IPS-20b (cell line): ENCODE measurements at regions not wholly inside any gene's neighbourhood (a gene's known extent, or its start where the extent isn't known, plus 50 kb on each side); places are given as distances from the start of the nearest gene placed in this dataset.

Experiments used
- H3K27ac ChIP-seq: one replicate; pipeline ENCODE4 v1.5.1; 2013; ENCODE audit warnings: low read length
- H3K27me3 ChIP-seq: 2 replicates; pipeline ENCODE4 v1.6.1; 2013; ENCODE audit warnings: mild to moderate bottlenecking, low read length, inconsistent platforms; ENCODE audit not compliant: insufficient read depth
- H3K36me3 ChIP-seq: 2 replicates; pipeline ENCODE4 v1.6.1; 2013; ENCODE audit warnings: low read depth, mild to moderate bottlenecking, inconsistent platforms, low read length, moderate library complexity; ENCODE audit not compliant: insufficient read depth
- H3K4me1 ChIP-seq: 2 replicates; pipeline ENCODE4 v1.6.1; 2013; ENCODE audit warnings: mild to moderate bottlenecking, control low read depth, inconsistent platforms, low read length, moderate library complexity; ENCODE audit not compliant: insufficient read depth
- H3K4me3 ChIP-seq: 2 replicates; pipeline ENCODE4 v1.5.1; 2013; ENCODE audit warnings: mild to moderate bottlenecking, low read length, inconsistent platforms
- H3K9ac ChIP-seq: 2 replicates; pipeline ENCODE4 v1.6.1; 2013; ENCODE audit warnings: low read depth, mild to moderate bottlenecking, inconsistent platforms, low read length, moderate library complexity
- H3K9me3 ChIP-seq: 2 replicates; pipeline ENCODE4 v1.6.1; 2013; ENCODE audit warnings: mild to moderate bottlenecking, low read depth, low read length, inconsistent platforms; ENCODE audit not compliant: insufficient read depth

- Histone ChIP-seq H3K36me3 (no peaks in the 10 kb centered on the region), H3K4me1 (no peaks in the 10 kb centered on the region), H3K27me3 (no peaks in the 10 kb centered on the region), H3K9me3 (no peaks in the 10 kb centered on the region), H3K4me3 (no peak overlapping the region), H3K27ac (no peak overlapping the region), H3K9ac (no peak overlapping the region)
Observed at GRCh38 chr4:20433097-20433705, 181.5 kb downstream of the SLIT2 start.

GRCh38 chr4:20440170-20440569, 188.5 kb downstream of the SLIT2 start:
- Histone ChIP-seq H3K9ac (no peak overlapping the region), H3K9me3 (no peaks in the 10 kb centered on the region), H3K4me1 (no peaks in the 10 kb centered on the region), H3K4me3 (no peak overlapping the region), H3K27me3 (no peaks in the 10 kb centered on the region), H3K36me3 (no peaks in the 10 kb centered on the region), H3K27ac (no peak overlapping the region)

- H3K9me3 ChIP-seq = no peaks in the 10 kb centered on the region
- H3K4me1 ChIP-seq = no peaks in the 10 kb centered on the region
- H3K36me3 ChIP-seq = no peaks in the 10 kb centered on the region
- H3K4me3 ChIP-seq = no peak overlapping the region
- no peaks in the 10 kb centered on the region for H3K27me3 ChIP-seq
- no peak overlapping the region for H3K9ac ChIP-seq
- no peak overlapping the region for H3K27ac ChIP-seq
Observed at GRCh38 chr4:20443015-20443805, 191.5 kb downstream of the SLIT2 start.

GRCh38 chr4:20444599-20445337, 193.1 kb downstream of the SLIT2 start:
- no peaks in the 10 kb centered on the region for H3K27me3 ChIP-seq
- H3K9ac ChIP-seq = no peak overlapping the region
- no peak overlapping the region for H3K4me3 ChIP-seq

GRCh38 chr4:20445933-20446723, 194.4 kb downstream of the SLIT2 start:
- Histone ChIP-seq H3K4me3 (no peak overlapping the region), H3K9me3 (no peaks in the 10 kb centered on the region), H3K27ac (no peak overlapping the region), H3K27me3 (no peaks in the 10 kb centered on the region), H3K4me1 (no peaks in the 10 kb centered on the region), H3K9ac (no peak overlapping the region), H3K36me3 (no peaks in the 10 kb centered on the region)

More at GRCh38 chr4:20444599-20445337, 193.1 kb downstream of the SLIT2 start:
- no peaks in the 10 kb centered on the region for H3K36me3 ChIP-seq
- H3K9me3 ChIP-seq = no peaks in the 10 kb centered on the region
- H3K4me1 ChIP-seq = no peaks in the 10 kb centered on the region
- H3K27ac ChIP-seq = no peak overlapping the region

- H3K4me1 ChIP-seq = no peaks in the 10 kb centered on the region
- no peaks in the 10 kb centered on the region for H3K36me3 ChIP-seq
- no peak overlapping the region for H3K27ac ChIP-seq
- H3K27me3 ChIP-seq = no peaks in the 10 kb centered on the region
- no peak overlapping the region for H3K9ac ChIP-seq
- H3K4me3 ChIP-seq = no peak overlapping the region
- H3K9me3 ChIP-seq = no peaks in the 10 kb centered on the region
Observed at GRCh38 chr4:20447103-20447502, 195.4 kb downstream of the SLIT2 start.

- Histone ChIP-seq H3K27ac (no peak overlapping the region), H3K27me3 (no peaks in the 10 kb centered on the region), H3K9ac (no peak overlapping the region), H3K36me3 (no peaks in the 10 kb centered on the region), H3K9me3 (no peaks in the 10 kb centered on the region), H3K4me1 (no peaks in the 10 kb centered on the region), H3K4me3 (no peak overlapping the region)
Observed at GRCh38 chr4:20451986-20452385, 200.3 kb downstream of the SLIT2 start.

- H3K27ac ChIP-seq = no peak overlapping the region
- H3K9me3 ChIP-seq = no peaks in the 10 kb centered on the region
- no peaks in the 10 kb centered on the region for H3K27me3 ChIP-seq
- no peak overlapping the region for H3K9ac ChIP-seq
- no peak overlapping the region for H3K4me3 ChIP-seq
- no peaks in the 10 kb centered on the region for H3K4me1 ChIP-seq
- H3K36me3 ChIP-seq = no peaks in the 10 kb centered on the region
Observed at GRCh38 chr4:20454515-20454914, 202.8 kb downstream of the SLIT2 start.

- H3K27ac ChIP-seq = no peak overlapping the region
- no peak overlapping the region for H3K9ac ChIP-seq
- no peak overlapping the region for H3K4me3 ChIP-seq
- H3K9me3 ChIP-seq = no peaks in the 10 kb centered on the region
- no peaks in the 10 kb centered on the region for H3K36me3 ChIP-seq
- H3K27me3 ChIP-seq = no peaks in the 10 kb centered on the region
- H3K4me1 ChIP-seq = no peaks in the 10 kb centered on the region
Observed at GRCh38 chr4:20456407-20456806, 204.7 kb downstream of the SLIT2 start.

- no peaks in the 10 kb centered on the region for H3K4me1 ChIP-seq
- H3K36me3 ChIP-seq = no peaks in the 10 kb centered on the region
- H3K27me3 ChIP-seq = no peaks in the 10 kb centered on the region
- H3K27ac ChIP-seq = no peak overlapping the region
- H3K9me3 ChIP-seq = no peaks in the 10 kb centered on the region
- no peak overlapping the region for H3K4me3 ChIP-seq
- H3K9ac ChIP-seq = no peak overlapping the region
Observed at GRCh38 chr4:20462426-20463175, 210.9 kb downstream of the SLIT2 start.

GRCh38 chr4:20463176-20463430, 211.4 kb downstream of the SLIT2 start:
- H3K4me3 ChIP-seq = no peak overlapping the region
- no peak overlapping the region for H3K27ac ChIP-seq
- no peak overlapping the region for H3K9ac ChIP-seq
- H3K4me1 ChIP-seq = no peaks in the 10 kb centered on the region
- no peaks in the 10 kb centered on the region for H3K36me3 ChIP-seq
- H3K9me3 ChIP-seq = no peaks in the 10 kb centered on the region
- no peaks in the 10 kb centered on the region for H3K27me3 ChIP-seq
